GM10847 (cell line): ENCODE measurements at regions not wholly inside any gene's neighbourhood (a gene's known extent, or its start where the extent isn't known, plus 50 kb on each side); places are given as distances from the start of the nearest gene placed in this dataset.

Experiments
- POLR2A ChIP-seq: IDR thresholded peaks from 2 replicates; pipeline ENCODE4 v1.6.1; 2011; ENCODE audit not compliant: insufficient read length; ENCODE audit errors: extremely low read depth

DNA sequence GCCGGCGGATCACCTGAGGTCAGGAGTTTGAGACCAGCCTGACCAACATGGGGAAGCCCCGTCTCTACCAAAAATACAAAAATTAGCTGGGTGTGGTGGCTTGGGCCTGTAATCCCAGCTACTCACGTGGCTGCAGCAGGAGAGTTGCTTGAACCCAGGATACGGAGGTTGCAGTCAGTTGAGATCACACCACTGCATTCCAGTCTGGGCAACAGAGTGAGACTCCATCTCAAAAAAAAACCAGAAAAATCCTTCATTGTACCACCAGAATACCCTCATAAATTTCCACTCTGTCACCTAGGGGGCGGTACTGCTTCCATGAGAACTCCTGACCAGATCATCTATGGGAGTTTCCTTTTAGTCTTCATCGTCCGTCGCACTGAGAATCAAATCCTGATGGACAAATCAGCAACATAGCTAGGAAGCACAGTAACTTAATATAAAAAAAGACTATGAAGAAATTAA lies 225.8 kb upstream of the KLF14 start:
- no peak for TF ChIP-seq POLR2A

DNA sequence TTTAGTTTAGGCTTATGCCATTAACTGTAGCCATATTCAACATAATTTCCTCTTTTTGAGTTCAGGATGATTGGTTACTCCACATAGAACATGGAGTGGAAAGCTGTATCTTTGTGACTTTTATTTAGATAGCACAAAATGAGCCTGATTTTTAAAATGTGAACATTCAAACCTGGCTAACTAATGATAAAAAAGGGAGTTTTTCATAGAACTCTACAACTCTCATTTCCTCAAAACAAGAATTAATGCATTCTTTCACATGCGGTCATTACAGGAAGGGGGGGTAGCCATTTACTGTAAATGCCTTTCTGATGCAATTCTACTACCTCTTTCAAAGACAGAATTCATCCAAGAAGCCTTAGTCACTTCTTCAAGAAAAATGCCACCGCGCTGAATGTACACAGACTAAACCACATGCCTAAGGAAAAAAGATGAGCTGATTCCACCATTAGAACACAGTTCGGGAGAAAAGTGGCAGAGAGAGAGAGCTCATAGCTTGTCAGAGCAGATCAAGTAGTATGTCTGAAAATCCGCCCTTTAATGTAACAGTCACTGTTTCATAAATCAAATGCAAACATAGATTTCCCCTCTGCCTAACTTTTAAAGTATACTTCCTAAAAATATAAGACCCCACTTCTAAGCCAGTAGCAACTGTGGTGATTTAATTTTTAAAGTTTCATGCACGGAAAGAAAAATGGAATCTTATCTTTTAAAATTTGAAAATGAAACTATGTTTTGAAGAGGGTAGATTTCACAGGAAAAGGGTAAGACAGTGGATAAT lies 226.4 kb upstream of the KLF14 start:
- no peak for TF ChIP-seq POLR2A

DNA sequence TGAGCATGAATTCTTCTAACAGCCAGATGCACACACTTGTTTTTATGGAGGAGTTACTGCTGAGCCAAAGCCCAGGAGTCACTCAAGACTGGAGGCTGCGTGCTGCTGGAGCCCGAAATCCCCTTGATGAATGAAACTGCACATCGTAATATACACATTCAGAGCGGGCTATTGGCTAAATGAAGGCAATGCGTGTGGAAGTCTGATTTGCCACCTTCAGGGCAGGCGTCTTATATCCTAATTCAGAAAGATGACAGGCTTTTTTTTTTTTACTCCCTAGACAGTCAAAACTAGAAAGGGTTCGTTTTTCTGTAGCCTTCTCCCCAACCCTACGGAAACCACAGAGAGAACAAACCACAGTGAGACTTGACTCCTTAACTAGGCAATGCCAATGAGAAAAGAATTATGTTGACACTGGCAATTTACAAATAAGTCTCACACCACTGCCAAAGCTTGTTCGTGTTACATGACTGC lies 227.2 kb upstream of the KLF14 start:
- TF ChIP-seq POLR2A, result peak; percentile 92

DNA sequence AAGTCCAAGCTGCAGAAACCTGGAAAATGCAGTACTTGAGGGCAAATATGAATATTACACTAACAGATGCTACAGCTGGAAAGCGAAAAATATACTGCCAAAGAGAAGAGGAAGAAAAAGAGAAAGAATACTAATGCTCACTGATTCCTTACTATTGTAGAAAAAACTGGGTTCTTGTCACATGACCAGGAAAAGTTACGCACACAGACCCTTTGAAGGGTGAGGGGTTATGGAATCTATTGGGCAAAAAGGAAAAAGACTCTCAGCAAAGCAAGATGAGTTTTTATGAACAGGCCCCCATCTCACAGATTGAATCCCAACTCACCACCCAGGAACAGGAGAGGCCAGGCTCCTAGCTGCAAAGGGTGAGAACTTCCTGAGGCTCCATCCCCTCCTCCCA lies 228.1 kb upstream of the KLF14 start:
- no peak for TF ChIP-seq POLR2A

DNA sequence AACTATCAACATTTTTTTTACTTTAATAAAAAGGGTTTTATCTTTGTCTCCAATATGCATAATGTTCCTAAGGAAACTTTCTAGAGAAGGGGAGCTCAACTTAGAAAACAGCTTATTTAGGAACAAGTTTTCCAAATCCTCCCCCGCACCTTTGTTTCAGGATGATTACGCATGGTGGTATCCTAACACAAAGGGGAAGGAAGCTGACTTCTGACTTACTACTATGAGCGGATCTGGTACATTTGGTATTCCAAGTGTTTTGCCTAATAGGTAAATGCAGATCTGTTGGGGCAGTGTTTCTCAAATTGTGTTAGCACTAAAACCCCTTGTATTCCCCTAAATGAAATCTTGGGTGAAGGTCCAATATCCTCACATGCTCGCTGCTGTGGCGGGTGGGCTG lies 229.3 kb upstream of the KLF14 start:
- TF ChIP-seq POLR2A, result no peak

DNA sequence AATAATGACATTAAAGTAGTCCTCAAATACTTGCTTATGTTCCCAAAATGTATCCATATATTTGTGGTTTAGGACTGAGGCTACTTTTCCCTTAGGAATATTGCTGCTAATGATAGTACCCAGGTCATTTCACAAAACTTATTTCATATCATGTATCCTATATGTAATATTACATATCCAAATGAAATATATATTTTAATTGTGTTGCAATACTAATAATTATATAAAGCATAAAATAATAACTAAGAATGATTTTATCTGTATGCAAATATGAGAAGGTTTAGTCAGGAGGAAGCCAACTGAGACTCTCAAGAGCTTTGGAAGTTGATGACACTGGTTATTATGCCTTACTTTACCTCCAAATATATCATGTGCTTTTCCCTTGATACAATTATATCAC lies 231.5 kb upstream of the KLF14 start:
- TF ChIP-seq POLR2A, result no peak

DNA sequence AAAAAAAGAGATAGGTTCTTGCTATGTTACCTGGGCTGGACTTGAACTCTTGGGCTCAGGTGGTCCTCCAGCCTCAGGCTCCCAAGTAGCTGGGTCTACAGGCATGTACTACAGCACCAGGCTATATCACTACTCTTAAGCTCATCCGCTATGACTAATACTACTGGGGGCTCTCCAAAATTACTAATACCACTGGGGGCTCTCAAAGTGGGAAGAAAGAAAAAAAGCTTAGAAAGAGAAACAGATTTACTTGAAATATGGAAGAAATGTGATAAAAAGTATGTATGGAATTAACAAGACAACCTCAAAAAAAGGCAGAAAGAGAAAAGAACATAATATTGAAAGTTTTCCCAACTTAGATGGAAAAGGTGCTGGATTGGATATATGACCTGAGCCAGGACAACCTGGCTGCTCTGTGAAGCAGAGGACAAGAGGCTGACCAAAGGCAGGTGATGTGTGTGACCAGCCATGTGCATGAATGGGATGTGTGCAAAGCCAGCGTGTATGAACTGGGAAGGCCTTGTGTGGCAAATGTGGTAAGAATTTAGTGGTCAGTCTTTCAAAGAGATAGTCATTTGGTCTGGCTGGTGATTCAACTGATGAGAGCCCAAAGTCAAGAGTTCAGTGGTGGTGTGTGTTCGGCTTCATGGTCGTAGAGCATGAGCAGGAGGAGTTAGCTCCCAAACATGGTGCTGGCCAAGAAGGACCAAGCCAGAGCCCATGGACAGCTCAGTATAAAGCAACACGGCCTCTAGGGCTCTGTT lies 232.4 kb upstream of the KLF14 start:
- no peak for TF ChIP-seq POLR2A

DNA sequence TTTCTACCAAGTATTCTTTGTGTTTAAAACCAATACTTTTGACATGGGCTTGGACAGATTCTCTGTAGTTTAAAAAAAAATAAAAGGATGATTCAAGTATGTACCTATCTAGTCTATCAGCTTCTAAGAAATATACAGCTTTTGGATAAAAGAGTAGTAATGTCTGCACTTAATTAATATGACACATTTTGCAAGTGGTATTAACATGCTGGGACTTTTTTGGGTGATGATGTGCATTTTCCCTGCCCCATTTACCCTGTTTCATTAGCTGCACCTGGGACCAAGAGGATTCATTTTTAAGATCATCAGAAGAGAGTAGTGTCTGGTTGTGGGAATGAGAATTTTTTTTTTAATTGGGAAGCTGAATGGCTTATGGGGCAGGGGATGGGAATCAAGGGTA lies 236.2 kb upstream of the KLF14 start:
- TF ChIP-seq POLR2A, result no peak

DNA sequence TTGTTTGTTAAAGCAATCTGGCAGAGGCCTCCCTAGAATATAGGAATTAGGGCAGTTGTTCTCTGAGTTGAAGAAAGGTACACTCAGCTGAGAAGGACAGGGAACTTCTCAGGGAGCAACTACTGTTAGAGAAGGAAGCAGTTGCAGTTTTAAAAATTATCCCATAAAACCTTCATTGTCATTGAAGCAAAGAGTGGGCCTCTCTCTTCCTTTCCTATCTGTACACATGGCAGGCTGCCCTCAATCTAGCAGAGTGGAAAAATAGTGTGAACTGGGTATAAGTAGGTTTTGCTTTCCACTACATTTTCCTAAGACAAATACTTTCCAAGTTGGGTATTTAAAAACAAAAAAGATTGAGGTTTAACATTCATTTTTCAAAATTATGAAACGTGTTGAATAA lies 236.7 kb upstream of the KLF14 start:
- TF ChIP-seq POLR2A, result no peak

DNA sequence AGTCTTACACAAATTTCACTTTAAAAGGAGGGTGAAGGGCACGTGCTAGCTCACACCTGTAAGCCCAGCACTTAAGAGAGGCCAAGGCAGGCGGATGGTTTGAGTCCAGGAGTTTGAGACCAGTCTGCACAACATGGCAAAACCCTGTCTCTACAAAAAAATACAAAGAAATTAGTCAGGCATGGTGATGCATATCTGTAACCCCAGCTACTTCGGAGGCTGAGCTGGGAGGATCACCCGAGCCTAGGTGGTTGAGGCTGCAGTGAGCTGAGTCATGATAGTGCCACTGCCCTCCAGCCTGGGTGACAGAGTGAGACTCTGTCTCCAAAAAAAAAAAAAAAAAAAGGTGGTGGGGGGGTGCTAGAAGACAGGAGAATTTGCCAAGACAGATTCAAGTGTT lies 237.3 kb upstream of the KLF14 start:
- no peak for TF ChIP-seq POLR2A

DNA sequence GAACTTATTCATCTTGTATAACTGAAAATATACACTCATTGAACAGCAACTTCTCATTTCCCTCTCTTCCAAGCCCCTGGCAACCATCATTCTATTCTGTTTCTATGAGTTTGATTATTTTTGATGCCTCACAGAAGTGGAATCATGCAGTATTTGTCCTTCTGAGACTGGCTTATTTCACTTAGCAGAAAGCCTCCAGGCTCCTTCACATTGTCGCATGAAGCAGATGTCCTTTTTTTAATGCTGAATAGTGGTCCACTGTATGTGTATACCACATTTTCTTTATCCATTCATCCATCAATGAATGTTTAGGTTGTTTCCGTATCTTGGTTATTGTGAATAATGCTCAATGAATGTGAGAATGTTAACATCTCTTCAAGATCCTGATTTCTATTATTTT lies 238.2 kb upstream of the KLF14 start:
- no peak for TF ChIP-seq POLR2A

DNA sequence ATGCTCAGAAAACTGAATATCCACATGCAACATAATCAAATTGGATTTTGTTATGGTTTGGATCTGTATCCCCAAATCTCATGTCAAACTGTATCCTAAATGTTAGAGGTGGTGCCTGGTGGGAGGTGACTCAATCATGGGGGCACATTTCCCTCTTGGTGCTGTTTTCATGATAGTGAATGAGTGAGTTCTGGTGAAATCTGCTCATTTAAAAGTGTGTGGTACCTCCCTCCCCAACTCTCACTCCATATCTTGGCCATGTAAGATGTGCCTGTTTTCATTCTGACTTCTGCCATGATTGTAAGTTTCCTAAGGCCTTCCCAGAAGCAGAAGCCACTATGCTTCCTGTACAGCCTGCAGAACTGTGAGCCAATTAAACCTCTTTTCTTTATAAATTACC lies 239.6 kb upstream of the KLF14 start:
- TF ChIP-seq POLR2A, result no peak

DNA sequence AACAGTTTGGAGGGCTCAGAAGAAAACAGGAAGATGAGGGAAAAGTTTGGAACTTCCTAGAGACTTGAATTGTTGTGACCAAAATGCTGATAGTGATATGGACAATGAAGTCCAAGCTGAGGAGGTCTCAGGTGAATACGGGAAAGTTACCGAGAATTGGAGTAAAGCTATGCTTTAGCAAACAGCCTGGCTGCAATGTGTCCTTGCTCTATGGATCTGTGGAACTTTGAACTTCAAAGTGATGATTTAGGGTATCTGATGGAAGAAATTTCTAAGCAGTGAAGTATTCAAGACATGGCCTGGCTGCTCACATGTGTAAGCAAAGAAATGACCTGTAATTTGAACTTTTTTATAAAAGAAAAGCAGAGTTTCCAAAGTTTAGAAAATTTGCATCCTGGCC lies 240.2 kb upstream of the KLF14 start:
- TF ChIP-seq POLR2A, result no peak

DNA sequence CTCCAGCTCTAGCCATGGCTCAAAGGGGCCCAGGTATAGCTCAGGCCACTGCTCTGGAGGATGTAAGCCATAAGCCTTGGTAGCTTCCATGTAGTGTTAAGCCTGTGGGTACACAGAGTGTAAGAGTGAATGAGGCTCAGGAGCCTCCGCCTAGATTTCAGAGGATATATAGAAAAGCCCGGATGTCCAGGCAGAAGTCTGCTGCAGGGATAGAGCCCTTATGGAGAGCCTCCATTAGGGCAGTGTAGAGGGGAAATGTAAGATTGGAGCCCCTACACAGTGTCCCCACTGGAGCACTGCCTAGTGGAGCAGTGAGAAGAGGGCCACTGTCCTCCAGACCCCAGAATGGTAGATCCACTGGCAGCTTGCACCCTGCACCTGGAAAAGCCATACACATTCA lies 240.8 kb upstream of the KLF14 start:
- TF ChIP-seq POLR2A, result no peak

DNA sequence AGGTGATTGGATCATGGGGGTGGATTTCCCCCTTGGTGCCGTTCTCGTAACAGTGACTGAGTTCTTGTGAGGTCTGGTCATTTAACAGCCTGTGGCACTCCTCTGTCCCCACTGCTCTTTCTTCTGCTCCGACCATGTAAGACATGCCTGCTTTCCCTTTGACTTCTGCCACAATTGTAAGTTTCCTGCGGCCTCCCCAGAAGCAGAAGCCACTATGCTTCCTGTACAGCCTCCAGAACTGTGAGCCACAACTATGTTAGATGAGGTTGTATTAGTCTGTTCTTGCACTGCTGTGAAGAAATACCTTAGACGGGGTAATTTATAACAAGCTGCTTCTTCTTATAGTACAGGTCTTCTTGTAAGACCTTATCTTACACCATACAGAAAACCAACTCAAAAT lies 241.7 kb upstream of the KLF14 start:
- no peak for TF ChIP-seq POLR2A

DNA sequence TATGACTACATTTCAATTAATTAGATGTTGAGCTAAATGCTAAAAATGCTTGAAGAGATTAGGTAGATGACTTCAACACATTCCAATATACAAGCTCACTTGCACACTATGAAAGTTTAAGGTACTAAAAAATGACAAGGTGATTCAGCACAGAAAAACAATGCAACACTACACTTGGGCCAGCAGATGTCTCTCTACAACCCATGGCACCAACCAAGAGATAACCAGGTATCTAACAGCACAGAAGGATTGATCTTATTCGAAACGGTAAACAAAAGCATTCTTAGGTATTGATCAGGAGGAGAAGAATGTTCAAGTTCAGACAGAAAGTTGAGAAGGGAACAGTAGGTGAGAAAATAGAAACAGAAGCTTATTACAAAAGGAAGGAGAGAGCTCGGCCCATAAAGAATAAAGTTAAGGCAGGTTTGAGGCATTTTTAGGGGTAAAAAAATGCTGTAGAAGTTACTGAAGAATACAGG lies 248.2 kb upstream of the KLF14 start:
- TF ChIP-seq POLR2A, result no peak

DNA sequence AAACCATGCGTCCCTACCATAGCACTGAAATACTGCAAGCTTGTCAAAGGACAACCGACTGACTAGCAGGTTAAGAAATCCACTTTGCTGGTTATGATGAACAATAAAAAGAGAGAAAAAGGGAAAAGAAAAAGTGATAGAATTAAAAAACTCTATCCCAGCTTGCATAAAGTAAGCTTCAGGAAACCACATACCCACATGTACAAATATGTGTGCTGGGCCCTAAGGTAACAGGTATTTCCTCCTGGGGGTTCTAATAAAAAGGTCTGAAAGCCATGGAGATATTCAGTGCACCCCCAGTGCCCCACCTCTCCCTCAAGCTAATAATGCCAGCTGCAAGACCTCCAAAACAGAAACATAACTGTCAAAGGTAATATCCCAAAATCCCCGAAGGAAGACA lies 248.6 kb upstream of the KLF14 start:
- TF ChIP-seq POLR2A, result no peak

DNA sequence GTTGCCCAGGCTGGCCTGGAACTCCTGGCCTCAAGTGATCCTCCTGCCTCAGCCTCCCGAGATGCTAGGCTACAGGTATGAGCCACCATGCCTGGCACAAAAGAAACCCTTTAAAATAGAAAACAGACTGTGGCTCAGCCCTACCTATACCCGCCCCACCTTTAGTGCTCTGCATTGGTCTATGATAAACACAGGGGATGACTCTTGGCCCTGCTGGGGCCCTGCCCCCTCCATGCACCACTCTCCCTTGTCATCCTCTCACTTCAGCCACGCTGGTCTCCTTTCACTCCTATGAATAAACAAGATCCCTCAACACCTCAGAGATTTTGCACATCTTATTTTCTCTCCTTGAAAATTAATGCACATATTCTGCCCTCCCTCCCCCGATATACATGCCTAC lies 251.4 kb upstream of the KLF14 start:
- no peak for TF ChIP-seq POLR2A
